ENCODE measurements at regions not wholly inside any gene's neighbourhood (a gene's known extent, or its start where the extent isn't known, plus 50 kb on each side); places are given as distances from the start of the nearest gene placed in this dataset.

- TF ChIP-seq, protein P1, sequence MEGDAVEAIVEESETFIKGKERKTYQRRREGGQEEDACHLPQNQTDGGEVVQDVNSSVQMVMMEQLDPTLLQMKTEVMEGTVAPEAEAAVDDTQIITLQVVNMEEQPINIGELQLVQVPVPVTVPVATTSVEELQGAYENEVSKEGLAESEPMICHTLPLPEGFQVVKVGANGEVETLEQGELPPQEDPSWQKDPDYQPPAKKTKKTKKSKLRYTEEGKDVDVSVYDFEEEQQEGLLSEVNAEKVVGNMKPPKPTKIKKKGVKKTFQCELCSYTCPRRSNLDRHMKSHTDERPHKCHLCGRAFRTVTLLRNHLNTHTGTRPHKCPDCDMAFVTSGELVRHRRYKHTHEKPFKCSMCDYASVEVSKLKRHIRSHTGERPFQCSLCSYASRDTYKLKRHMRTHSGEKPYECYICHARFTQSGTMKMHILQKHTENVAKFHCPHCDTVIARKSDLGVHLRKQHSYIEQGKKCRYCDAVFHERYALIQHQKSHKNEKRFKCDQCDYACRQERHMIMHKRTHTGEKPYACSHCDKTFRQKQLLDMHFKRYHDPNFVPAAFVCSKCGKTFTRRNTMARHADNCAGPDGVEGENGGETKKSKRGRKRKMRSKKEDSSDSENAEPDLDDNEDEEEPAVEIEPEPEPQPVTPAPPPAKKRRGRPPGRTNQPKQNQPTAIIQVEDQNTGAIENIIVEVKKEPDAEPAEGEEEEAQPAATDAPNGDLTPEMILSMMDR (conservative IDR thresholded peaks at IDR 0.05; ENCODE audit: low read depth in 2 of 2): no peak
- TF ChIP-seq EZH2phosphoT487 (IDR thresholded peaks at IDR 0.05; ENCODE audit: unreplicated experiment) (no peak), CREB1 (CRISPR knock-in tag; IDR thresholded peaks at IDR 0.05; ENCODE audit: low read depth) (no peak)
Observed at GRCh38 chr12:66775871-66776270, 97.0 kb upstream of the GRIP1 start (continued).

DNA sequence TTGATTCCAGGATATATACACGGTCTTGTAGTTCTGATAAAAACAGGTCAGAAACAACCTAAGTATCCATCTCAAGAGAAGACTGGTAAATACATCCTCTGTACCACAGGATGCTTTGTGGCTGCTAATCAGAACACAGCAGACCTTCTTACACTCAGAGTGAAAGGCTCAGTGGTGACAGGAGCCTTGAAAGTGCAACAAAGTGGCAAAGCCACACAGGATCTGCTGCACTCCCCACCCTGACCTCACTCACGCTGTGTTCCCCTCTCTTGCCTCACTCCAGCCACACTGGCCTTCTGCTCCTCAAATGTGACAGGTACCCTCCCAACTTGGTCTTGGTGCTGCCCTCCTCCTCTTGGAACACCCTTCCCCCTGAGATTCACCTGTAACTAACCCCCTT is 98.1 kb upstream of the GRIP1 start:
- H3K4me1 Mint-ChIP-seq: peaks cover 11% of the 10 kb centered on the region
- Histone ChIP-seq H3K9me2 (ENCODE audit: insufficient read depth) (peaks cover 9% of the 10 kb centered on the region; the same call in 1 of the 2 replicates), H3F3A (replicated peaks; ENCODE audit: low read depth) (no peaks in the 10 kb centered on the region), H3K4me2 (no peak overlapping the region), H3K4me3 (no peak overlapping the region), H3K4me1 (ENCODE audit: insufficient read depth) (peaks cover 14% of the 10 kb centered on the region), H3K27ac (ENCODE audit: low read depth) (no peak overlapping the region), H3K27me3 (ENCODE audit: insufficient read depth) (no peaks in the 10 kb centered on the region), H3K79me2 (replicated peaks; ENCODE audit: insufficient read depth) (no peaks in the 10 kb centered on the region), H4K20me1 (replicated peaks; ENCODE audit: insufficient read depth) (no peaks in the 10 kb centered on the region), H2AFZ (no peak overlapping the region), H3K36me3 (ENCODE audit: insufficient read depth) (no peaks in the 10 kb centered on the region)
- no peak for TF ChIP-seq ZNF331 (CRISPR knock-in tag; IDR thresholded peaks at IDR 0.05; ENCODE audit: low read depth)
- no peak for TF ChIP-seq JUNB (IDR thresholded peaks at IDR 0.05; ENCODE audit: unreplicated experiment)
- DNase-seq (ENCODE audit: low spot score): no peak
- H3K27me3 Mint-ChIP-seq (ENCODE audit: insufficient read depth, low read depth, poor library complexity): no peaks in the 10 kb centered on the region
- H3K4me3 Mint-ChIP-seq: no peak overlapping the region
- no peaks in the 10 kb centered on the region for H3K36me3 Mint-ChIP-seq (ENCODE audit: low read depth)
- ATAC-seq: no peak; the same call in 1 of the 3 replicates
- no peaks in the 10 kb centered on the region for H3K9me3 Mint-ChIP-seq
- no peak overlapping the region for H3K27ac Mint-ChIP-seq

DNA sequence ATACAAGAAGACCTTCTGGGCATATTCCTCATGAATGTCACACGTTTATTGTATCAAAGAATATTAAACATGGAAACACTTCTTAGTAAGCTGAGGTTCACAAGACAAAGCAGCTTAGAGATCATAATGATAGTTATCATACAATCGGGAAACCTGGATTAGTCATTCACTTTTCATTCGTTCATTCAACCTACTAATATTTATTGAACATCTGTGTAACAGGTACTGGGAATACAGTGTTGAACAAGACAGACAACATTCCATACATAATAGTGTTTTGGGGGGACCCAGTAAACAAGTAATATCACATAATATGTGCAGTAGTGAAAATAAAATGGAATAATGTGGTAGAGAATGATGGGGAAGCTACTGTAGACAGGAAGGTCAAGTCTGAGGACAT is 100.6 kb upstream of the GRIP1 start:
- Histone ChIP-seq H3K36me3 (ENCODE audit: insufficient read depth) (no peaks in the 10 kb centered on the region), H3K27me3 (ENCODE audit: insufficient read depth) (no peaks in the 10 kb centered on the region), H3K79me2 (replicated peaks; ENCODE audit: insufficient read depth) (no peaks in the 10 kb centered on the region), H2AFZ (no peak overlapping the region), H3K27ac (ENCODE audit: low read depth) (no peak overlapping the region), H3K9me2 (ENCODE audit: insufficient read depth) (no peaks in the 10 kb centered on the region), H3K4me1 (ENCODE audit: insufficient read depth) (peaks cover 13% of the 10 kb centered on the region), H3K4me3 (no peak overlapping the region), H3F3A (replicated peaks; ENCODE audit: low read depth) (no peaks in the 10 kb centered on the region), H4K20me1 (replicated peaks; ENCODE audit: insufficient read depth) (no peaks in the 10 kb centered on the region), H3K4me2 (no peak overlapping the region)
- Mint-ChIP-seq H3K36me3 (ENCODE audit: low read depth) (no peaks in the 10 kb centered on the region), H3K4me3 (no peak overlapping the region), H3K27me3 (ENCODE audit: insufficient read depth, low read depth, poor library complexity) (no peaks in the 10 kb centered on the region), H3K4me1 (peaks cover 11% of the 10 kb centered on the region), H3K27ac (no peak overlapping the region), H3K9me3 (no peaks in the 10 kb centered on the region)
- no peak for DNase-seq (ENCODE audit: low spot score)
- no peak for ATAC-seq
- no peak for TF ChIP-seq ZNF114 (CRISPR knock-in tag; IDR thresholded peaks at IDR 0.05)
- TF ChIP-seq, protein P2, sequence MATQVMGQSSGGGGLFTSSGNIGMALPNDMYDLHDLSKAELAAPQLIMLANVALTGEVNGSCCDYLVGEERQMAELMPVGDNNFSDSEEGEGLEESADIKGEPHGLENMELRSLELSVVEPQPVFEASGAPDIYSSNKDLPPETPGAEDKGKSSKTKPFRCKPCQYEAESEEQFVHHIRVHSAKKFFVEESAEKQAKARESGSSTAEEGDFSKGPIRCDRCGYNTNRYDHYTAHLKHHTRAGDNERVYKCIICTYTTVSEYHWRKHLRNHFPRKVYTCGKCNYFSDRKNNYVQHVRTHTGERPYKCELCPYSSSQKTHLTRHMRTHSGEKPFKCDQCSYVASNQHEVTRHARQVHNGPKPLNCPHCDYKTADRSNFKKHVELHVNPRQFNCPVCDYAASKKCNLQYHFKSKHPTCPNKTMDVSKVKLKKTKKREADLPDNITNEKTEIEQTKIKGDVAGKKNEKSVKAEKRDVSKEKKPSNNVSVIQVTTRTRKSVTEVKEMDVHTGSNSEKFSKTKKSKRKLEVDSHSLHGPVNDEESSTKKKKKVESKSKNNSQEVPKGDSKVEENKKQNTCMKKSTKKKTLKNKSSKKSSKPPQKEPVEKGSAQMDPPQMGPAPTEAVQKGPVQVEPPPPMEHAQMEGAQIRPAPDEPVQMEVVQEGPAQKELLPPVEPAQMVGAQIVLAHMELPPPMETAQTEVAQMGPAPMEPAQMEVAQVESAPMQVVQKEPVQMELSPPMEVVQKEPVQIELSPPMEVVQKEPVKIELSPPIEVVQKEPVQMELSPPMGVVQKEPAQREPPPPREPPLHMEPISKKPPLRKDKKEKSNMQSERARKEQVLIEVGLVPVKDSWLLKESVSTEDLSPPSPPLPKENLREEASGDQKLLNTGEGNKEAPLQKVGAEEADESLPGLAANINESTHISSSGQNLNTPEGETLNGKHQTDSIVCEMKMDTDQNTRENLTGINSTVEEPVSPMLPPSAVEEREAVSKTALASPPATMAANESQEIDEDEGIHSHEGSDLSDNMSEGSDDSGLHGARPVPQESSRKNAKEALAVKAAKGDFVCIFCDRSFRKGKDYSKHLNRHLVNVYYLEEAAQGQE (IDR thresholded peaks at IDR 0.05; ENCODE audit: unreplicated experiment): no peak
- TF ChIP-seq POLR2AphosphoS5 (IDR thresholded peaks at IDR 0.05; ENCODE audit: low read depth): no peak
- no peak for TF ChIP-seq EZH2phosphoT487 (IDR thresholded peaks at IDR 0.05; ENCODE audit: unreplicated experiment)
- no peak for TF ChIP-seq JUNB (IDR thresholded peaks at IDR 0.05; ENCODE audit: unreplicated experiment)
- no peak for TF ChIP-seq STAT1 (IDR thresholded peaks at IDR 0.05; ENCODE audit: unreplicated experiment)
- TF ChIP-seq, protein P1 (conservative IDR thresholded peaks at IDR 0.05; ENCODE audit: low read depth in 2 of 2): no peak
- TF ChIP-seq NANOG (IDR thresholded peaks at IDR 0.05; ENCODE audit: borderline replicate concordance): no peak
- TF ChIP-seq ZNF331 (CRISPR knock-in tag; IDR thresholded peaks at IDR 0.05; ENCODE audit: low read depth): no peak
